Stimulated activated memory B cell treated with anti-CD40 and anti-IgM and Interleukin-4, amounts not matched to agents 10 μg/mL and 1 μg/mL and 100 μg/mL, for 72 hours (primary cell): ENCODE measurements at regions not wholly inside any gene's neighbourhood (a gene's known extent, or its start where the extent isn't known, plus 50 kb on each side); places are given as distances from the start of the nearest gene placed in this dataset.
A peak's percentile ranks its signal among the peaks of the same experiment; 100 is the strongest.
"Not testable (repeated sequence)": the region's sequence is repeated elsewhere in the genome, so short reads cannot be mapped to it uniquely, and the experiment has no call there.

Experiments used
- ATAC-seq: fragments of 150-1000 bp; cut with Tn5 transposase; 2 replicates; pipeline ENCODE4 v1.10.0; 2021
- H3K27ac Mint-ChIP-seq: one replicate; pipeline ENCODE4 v1.8.0; 2022; ENCODE audit warnings: mild to moderate bottlenecking, mixed read lengths
- H3K27me3 Mint-ChIP-seq: one replicate; pipeline ENCODE4 v1.8.0; 2022; ENCODE audit warnings: mixed read lengths
- H3K36me3 Mint-ChIP-seq: one replicate; pipeline ENCODE4 v1.8.0; 2022; ENCODE audit warnings: mixed read lengths
- H3K4me1 Mint-ChIP-seq: one replicate; pipeline ENCODE4 v1.8.0; 2022; ENCODE audit warnings: mixed read lengths
- H3K4me3 Mint-ChIP-seq: one replicate; pipeline ENCODE4 v1.8.0; 2022; ENCODE audit warnings: mild to moderate bottlenecking, moderate library complexity, mixed read lengths
- H3K9me3 Mint-ChIP-seq: one replicate; pipeline ENCODE4 v1.8.0; 2022; ENCODE audit warnings: mixed read lengths

DNA sequence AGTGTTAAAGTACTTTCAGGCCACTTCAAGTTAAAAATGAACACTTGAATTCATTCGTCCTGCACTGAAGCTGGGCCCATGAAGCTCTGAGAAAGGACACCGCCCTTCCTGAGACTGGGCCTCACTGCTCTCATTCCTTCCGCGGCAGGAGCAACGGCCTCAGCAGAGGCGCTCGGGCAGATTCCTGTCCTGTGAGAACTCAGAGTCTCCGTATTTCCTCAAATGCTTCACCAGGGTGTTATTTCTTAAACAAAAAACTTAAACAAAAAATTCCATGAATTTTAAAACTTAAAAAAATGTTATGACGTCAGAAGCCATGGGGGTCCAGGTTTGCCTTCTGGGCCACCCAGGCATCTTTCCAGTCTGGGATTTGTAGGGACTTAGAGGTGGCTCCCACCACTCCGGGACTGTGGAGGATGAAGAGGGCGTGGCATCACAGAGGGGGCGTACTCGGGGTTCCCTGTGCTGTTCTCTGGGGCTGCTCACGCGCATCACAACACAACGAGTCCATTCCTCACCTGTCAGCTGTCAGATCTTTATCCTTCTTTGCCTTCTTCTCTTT is 115.9 kb upstream of the ASB18 start:
- Mint-ChIP-seq H3K36me3 (no peaks in the 10 kb centered on the region), H3K4me1 (no peaks in the 10 kb centered on the region), H3K4me3 (no peak overlapping the region), H3K9me3 (peaks cover 5% of the 10 kb centered on the region), H3K27ac (no peak overlapping the region), H3K27me3 (peaks cover 30% of the 10 kb centered on the region)
- ATAC-seq: no peak

DNA sequence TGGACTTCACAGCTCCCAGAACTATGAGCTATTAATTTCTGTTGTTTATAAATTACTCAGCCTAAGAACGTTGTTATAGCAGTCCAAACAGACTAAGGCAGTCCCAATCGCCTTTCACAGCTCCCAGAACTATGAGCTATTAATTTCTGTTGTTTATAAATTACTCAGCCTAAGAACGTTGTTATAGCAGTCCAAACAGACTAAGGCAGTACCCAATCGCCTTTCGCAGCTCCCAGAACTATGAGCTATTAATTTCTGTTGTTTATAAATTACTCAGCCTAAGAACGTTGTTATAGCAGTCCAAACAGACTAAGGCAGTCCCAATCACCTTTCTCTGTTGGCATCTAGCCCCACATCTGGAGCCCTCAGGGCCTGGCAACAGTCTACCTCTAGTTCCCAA is 117.0 kb upstream of the ASB18 start:
- not testable (repeated sequence) for H3K36me3 Mint-ChIP-seq, H3K9me3 Mint-ChIP-seq, H3K4me1 Mint-ChIP-seq, H3K27ac Mint-ChIP-seq, H3K4me3 Mint-ChIP-seq, ATAC-seq
- H3K27me3 Mint-ChIP-seq: peaks cover 26% of the 10 kb centered on the region

DNA sequence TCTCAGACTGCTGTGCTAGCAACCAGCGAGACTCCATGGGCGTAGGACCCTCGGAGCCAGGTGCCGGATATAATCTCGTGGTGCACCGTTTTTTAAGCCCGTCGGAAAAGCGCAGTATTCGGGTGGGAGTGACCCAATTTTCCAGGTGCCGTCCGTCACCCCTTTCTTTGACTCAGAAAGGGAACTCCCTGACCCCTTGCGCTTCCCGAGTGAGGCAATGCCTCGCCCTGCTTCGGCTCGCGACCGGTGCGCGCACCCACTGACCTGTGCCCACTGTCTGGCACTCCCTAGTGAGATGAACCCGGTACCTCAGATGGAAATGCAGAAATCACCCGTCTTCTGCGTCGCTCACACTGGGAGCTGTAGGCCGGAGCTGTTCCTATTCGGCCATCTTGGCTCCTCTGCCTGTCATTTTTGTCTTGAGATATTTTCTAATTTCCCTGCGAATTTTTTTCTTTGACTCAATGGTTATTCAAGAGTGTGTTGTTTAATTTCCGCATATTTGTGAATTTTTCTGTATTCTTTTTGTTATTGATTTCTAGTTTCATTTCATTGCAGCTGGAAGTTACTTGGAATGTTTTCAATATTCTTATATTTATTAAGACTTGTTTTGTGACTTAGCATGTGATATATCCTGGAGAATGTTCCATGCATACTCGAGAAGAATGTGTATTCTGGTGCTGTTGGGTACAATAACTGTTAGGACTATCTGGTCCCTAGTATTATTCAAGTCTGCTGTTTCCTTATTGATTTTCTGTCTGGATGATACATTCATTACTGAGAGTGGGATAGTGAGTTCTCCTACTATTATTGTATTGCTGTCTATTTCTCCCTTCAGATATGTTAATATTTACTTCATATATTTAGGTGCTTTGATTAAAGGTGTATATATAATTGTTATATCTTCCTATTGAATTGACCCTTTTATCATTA is 125.3 kb upstream of the ASB18 start:
- not testable (repeated sequence) for H3K27ac Mint-ChIP-seq, H3K4me3 Mint-ChIP-seq, ATAC-seq

DNA sequence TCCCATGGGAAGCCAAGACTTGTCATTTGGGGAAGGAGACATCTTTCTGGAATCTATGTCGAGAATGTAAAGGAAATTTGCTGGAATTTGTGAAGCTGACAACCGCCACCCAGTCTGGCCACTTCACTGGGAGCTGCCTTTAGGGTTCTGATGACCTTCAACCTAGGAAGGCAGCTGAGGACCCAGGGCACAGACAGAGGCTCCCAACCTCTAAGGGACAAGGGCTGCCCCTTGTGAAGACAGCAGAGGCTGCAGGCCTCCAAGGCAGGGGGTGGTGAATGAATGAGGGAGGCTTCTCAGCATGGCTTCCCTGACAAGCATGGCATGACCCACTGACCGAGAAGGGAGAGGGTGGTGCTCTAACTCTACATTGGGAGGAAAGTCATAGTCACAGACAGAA is 128.9 kb upstream of the ASB18 start:
- Mint-ChIP-seq H3K36me3 (no peaks in the 10 kb centered on the region), H3K27ac (no peak overlapping the region), H3K4me1 (no peaks in the 10 kb centered on the region), H3K4me3 (no peak overlapping the region), H3K9me3 (no peaks in the 10 kb centered on the region), H3K27me3 (peaks cover 33% of the 10 kb centered on the region)
- ATAC-seq: peak; percentile 20

More for the DNA sequence above, 125.3 kb upstream of the ASB18 start:
- H3K36me3 Mint-ChIP-seq, H3K4me1 Mint-ChIP-seq, H3K9me3 Mint-ChIP-seq: not testable (repeated sequence)
- peaks cover 30% of the 10 kb centered on the region for H3K27me3 Mint-ChIP-seq

DNA sequence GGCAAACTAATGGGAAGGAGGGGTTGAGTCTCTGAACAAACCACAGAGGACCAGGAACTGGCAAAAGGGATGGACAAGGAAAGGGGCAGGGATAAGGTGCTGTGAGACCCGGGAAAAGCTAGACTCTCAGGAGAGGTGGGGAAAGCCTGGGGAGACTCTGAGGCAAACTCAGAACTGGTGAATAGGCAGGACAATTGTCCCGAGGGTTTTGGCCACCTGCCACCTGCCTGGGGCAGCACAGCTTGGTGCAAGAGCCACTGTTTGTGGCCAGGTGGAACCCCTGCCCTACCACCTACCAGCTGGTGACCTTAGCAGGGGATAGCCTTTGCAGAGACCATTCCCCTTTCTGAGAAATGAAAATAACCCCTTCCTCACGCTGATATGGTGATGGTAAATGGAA is 129.4 kb upstream of the ASB18 start:
- Mint-ChIP-seq H3K4me1 (no peaks in the 10 kb centered on the region), H3K27ac (no peak overlapping the region), H3K27me3 (peaks cover 33% of the 10 kb centered on the region), H3K36me3 (no peaks in the 10 kb centered on the region), H3K4me3 (no peak overlapping the region), H3K9me3 (no peaks in the 10 kb centered on the region)
- ATAC-seq: no peak

DNA sequence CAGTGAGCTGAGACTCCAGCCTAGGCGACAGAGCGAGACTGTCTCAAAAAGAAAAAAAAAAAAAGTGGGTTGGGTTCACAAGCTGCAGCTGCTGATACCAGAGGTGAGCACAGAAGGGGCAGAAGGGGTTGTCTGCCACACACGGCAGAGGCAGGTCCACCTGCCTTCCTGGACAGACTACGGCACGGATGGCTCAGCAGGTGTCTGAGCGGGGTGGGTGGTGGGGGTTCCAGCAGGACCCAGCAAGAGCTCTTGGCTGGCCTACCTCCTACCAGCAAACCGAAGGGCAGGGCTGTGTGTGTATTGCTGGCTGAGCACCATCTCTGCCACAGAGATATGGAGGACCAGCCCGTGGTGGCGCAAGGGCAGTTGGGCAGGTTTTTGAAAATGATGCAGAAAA is 130.4 kb upstream of the ASB18 start:
- Mint-ChIP-seq H3K27ac (no peak overlapping the region), H3K4me1 (no peaks in the 10 kb centered on the region), H3K27me3 (peaks cover 28% of the 10 kb centered on the region), H3K9me3 (no peaks in the 10 kb centered on the region), H3K36me3 (no peaks in the 10 kb centered on the region), H3K4me3 (no peak overlapping the region)
- no peak for ATAC-seq

DNA sequence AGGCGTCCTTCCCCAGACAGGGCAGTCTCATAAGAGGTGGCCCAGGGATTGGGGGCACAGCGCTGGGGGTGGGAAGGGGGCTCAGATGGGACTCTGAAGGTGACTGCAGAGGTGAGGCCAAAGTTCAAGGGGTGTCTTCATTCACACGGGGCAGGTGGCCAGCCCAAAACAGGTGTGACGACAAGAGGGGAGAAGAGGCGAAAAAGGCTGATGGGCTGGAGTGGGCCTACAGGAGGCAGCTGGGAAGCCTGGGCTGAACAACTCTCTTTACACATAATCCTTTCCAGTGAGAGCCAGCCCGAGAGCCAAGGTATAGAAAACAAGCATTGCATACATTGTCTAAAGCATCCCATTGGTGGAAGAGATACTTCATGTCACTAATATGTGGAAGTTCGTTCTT is 130.9 kb upstream of the ASB18 start:
- peaks cover 28% of the 10 kb centered on the region for H3K27me3 Mint-ChIP-seq
- H3K27ac Mint-ChIP-seq: no peak overlapping the region
- no peak for ATAC-seq
- no peaks in the 10 kb centered on the region for H3K4me1 Mint-ChIP-seq
- no peaks in the 10 kb centered on the region for H3K9me3 Mint-ChIP-seq
- no peaks in the 10 kb centered on the region for H3K36me3 Mint-ChIP-seq
- no peak overlapping the region for H3K4me3 Mint-ChIP-seq

DNA sequence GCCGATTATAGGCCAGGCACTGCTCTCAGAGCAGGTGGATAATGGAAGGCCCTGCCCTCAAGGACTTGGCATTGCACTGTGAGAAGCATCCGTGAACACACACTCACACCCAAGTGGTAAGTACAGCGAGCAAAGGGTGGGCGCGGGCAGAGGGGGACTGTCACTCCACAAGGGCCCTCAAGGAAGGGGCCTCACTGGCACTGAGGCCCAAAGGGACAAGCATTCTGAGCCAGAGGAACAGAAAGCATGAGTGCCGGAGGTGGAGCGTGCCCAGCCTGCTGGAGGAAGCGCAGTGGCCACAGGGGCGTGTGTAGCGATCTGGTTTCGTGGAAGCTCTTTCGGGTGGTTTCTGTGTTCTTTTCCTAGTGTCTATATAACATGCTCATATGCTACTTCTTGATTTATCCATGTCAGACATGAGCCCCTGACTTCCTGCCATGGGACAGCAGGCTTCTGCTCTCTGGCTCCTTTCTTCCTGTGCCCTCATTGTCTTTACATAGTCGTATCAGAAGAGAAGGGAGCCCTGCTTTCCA is 132.7 kb upstream of the ASB18 start:
- ATAC-seq: no peak
- Mint-ChIP-seq H3K4me3 (no peak overlapping the region), H3K9me3 (no peaks in the 10 kb centered on the region), H3K27ac (no peak overlapping the region), H3K4me1 (peaks cover 8% of the 10 kb centered on the region), H3K27me3 (peaks cover 45% of the 10 kb centered on the region), H3K36me3 (no peaks in the 10 kb centered on the region)

DNA sequence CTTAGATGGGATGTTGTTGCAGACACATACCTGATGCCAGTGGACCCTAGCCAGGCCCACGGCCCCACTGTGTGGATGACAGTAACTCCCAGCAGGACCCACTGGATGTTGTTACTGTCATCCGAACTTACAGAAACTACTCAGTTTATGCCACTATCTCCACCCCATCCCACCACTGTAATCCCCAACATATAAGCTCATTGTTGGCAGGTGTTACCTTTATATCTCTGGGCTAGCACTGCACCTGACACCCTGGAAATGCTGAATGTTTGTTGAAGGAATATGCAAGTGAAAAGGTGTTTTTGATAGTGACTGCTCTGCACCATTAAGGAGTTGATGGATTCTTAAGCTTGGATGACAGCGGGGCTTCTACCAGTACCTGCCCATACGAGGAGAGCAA is 133.5 kb upstream of the ASB18 start:
- no peak for ATAC-seq
- Mint-ChIP-seq H3K9me3 (no peaks in the 10 kb centered on the region), H3K4me3 (no peak overlapping the region), H3K4me1 (peaks cover 16% of the 10 kb centered on the region), H3K27me3 (peaks cover 52% of the 10 kb centered on the region), H3K27ac (no peak overlapping the region), H3K36me3 (no peaks in the 10 kb centered on the region)

DNA sequence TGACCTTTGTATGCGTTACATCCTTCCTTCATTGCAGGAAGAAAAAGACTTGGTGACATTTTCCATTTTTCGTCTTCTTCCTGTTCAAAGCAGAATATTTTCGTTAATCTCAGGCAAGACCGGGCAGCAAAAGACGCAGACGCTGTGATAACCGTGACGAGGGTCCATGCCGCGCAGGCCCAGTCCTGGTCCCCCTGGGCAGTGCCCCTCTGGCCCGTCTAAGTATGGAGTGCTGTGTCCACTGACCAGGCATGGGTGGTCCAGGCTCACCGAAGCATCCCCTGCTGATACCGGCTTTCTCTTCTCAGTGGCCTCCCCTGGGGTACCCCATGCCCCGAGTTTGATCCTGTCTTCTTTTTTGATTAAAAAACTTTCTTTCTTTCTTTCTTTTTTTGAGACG is 135.2 kb upstream of the ASB18 start:
- no peaks in the 10 kb centered on the region for H3K9me3 Mint-ChIP-seq
- no peaks in the 10 kb centered on the region for H3K36me3 Mint-ChIP-seq
- no peak overlapping the region for H3K4me3 Mint-ChIP-seq
- no peak for ATAC-seq
- H3K27ac Mint-ChIP-seq: no peak overlapping the region
- H3K27me3 Mint-ChIP-seq: peaks cover 51% of the 10 kb centered on the region
- H3K4me1 Mint-ChIP-seq: peaks cover 24% of the 10 kb centered on the region

DNA sequence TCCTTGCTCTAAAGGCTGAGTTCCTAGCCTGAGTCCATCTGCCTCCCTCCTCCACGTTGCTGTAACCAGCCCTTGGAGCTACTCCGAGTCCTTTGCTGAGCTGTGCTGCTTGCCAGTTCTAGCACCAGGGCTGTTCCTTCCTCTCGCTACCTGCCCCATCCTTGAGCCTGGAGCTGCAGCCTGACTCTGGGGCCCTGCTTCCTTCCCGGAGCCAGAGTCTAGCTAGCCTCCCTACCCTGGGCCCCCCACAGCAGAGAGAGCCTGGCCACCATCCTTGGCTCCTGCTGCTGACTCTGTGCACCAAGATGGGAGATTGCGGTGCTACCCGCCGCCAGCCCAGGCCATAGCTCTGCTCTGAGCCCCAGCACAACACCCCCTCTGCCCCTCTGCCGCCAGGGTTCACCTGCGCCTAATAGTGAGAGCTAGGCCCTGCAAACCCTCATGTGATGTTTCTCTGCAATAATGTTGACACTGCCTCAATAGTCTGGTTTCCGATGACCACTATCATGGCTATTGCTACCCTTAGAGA is 135.9 kb upstream of the ASB18 start:
- peaks cover 47% of the 10 kb centered on the region for H3K27me3 Mint-ChIP-seq
- H3K27ac Mint-ChIP-seq: no peak overlapping the region

DNA sequence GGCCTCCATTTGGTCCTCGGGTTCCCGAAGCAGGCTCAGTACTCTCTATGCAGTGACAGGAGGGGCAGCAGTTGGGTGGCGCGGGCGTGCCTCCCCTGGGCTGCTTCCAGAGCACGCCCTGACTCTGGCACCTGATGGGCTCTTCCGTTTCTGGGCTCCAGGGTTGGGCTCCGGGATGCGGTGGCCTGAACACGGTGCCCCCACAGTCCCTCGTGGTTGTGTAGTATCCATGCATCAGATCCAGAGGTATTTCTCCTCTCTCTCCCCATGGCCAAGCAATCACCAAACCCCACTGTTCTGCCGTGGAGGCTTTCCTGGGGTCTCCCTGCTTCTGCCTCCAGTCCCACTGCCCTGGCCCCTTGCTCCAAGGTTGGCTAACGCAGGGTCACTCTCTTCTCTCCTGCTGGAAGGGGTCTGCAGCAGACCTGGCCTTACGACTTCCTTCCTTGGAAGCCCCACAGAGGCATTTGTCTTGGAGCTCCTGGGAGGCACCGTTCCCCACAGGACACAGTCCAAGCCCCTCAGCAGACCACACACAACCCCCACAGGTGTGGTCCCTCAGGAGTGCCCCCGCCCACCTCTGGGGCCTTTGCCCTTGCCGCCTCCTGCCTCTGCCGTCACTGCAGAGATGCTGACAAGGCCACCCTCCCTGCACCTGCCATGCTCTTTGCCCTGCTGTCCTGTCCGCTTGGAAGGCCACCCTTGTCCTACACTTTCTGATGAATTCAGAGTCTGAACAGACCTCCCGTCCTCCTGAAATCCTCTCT is 136.6 kb upstream of the ASB18 start:
- no peaks in the 10 kb centered on the region for H3K9me3 Mint-ChIP-seq
- no peak for ATAC-seq
- H3K27ac Mint-ChIP-seq: no peak overlapping the region
- no peaks in the 10 kb centered on the region for H3K36me3 Mint-ChIP-seq
- H3K27me3 Mint-ChIP-seq: peaks cover 47% of the 10 kb centered on the region
- H3K4me3 Mint-ChIP-seq: no peak overlapping the region
- peaks cover 24% of the 10 kb centered on the region for H3K4me1 Mint-ChIP-seq

More for the DNA sequence above, 135.9 kb upstream of the ASB18 start:
- no peak for ATAC-seq
- Mint-ChIP-seq H3K4me1 (peaks cover 24% of the 10 kb centered on the region), H3K4me3 (no peak overlapping the region), H3K36me3 (no peaks in the 10 kb centered on the region), H3K9me3 (no peaks in the 10 kb centered on the region)

DNA sequence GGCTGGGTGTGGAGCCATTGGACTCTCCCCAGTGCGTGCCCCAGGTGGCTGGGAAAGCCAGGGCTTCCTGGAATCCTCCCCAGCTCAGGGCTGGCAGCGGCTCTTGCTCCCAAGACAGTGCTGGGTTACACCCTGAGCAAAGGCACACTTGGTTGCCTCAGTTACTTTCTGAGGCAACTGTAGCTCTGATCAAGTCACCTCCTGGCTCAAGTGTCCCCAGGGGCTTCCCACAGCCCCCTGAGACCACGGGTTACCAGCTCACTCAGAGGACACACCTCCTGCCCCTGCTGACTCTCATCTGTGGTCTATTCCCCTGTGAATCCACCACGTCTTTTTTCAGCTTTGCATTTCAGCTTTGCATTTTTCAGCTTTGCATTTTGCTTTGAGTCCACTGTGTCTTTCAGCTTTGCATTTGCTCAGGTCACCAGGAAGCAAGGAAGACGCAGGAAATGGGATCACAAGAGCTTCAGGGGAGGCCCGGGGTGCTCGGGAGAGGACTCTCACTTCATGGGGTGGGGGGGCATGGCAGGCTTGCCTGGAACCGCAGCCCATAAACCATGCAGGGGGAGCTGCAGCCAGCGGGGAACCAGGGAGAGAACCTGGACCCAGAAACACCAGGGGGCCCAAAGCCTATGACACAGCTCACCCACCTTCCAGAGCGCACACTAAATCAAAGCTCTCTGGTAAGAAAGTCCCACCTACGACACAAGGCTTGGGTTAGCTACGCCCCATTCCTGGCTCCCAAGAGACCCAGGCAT is 138.0 kb upstream of the ASB18 start:
- H3K9me3 Mint-ChIP-seq: no peaks in the 10 kb centered on the region
- peaks cover 48% of the 10 kb centered on the region for H3K27me3 Mint-ChIP-seq
- H3K36me3 Mint-ChIP-seq: no peaks in the 10 kb centered on the region
- peak; percentile 76 for ATAC-seq
- no peak overlapping the region for H3K27ac Mint-ChIP-seq
- peak overlapping the region; percentile 43 for H3K4me3 Mint-ChIP-seq
- H3K4me1 Mint-ChIP-seq: peaks cover 24% of the 10 kb centered on the region

DNA sequence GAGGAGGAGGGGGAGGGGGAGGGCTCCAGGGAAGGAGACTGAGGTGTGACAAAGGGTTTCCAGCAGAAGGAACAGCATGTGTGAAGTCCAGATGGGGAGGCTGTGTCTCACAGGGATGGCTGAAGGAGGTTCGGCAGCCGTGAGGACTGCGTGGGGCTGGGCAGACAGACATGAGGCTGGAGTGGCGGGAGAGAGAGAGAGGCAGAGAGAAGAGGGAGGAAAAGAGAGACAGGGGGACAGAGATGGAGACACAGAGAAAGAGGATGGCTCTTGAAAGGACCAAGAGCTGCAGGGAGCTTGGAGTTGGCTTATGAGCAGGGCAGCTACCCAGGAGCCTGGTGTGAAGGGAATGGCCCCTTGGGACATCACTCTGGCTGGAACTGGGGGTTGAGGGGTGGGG is 138.9 kb upstream of the ASB18 start:
- no peak overlapping the region for H3K27ac Mint-ChIP-seq
- no peak for ATAC-seq
- no peaks in the 10 kb centered on the region for H3K9me3 Mint-ChIP-seq
- H3K4me1 Mint-ChIP-seq: peaks cover 24% of the 10 kb centered on the region
- H3K27me3 Mint-ChIP-seq: peaks cover 57% of the 10 kb centered on the region
- no peaks in the 10 kb centered on the region for H3K36me3 Mint-ChIP-seq
- no peak overlapping the region for H3K4me3 Mint-ChIP-seq
